Mononuclear cell (primary cell): ENCODE measurements at regions not wholly inside any gene's neighbourhood (a gene's known extent, or its start where the extent isn't known, plus 50 kb on each side); places are given as distances from the start of the nearest gene placed in this dataset.

ENCODE experiments used
- H3K27me3 ChIP-seq: 2 replicates; pipeline ENCODE4 v1.6.0; 2011; ENCODE audit warnings: low read length, control low read depth; ENCODE audit not compliant: insufficient read depth
- H3K4me1 ChIP-seq: 2 replicates; pipeline ENCODE4 v1.5.1; 2011; ENCODE audit warnings: mild to moderate bottlenecking, low read length, control low read depth; ENCODE audit not compliant: insufficient read depth
- H3K4me3 ChIP-seq: 2 replicates; pipeline ENCODE4 v1.5.1; 2011; ENCODE audit warnings: mild to moderate bottlenecking, low read length, moderate library complexity
- H3K9me3 ChIP-seq: 2 replicates; pipeline ENCODE4 v1.5.1; 2011; ENCODE audit warnings: low read depth, mild to moderate bottlenecking, control low read depth, low read length

GRCh38 chr6:29884261-29884660 is 56.6 kb downstream of the HLA-G start:
- Histone ChIP-seq H3K27me3 (no peaks in the 10 kb centered on the region), H3K4me1 (peaks cover 15% of the 10 kb centered on the region), H3K4me3 (no peak overlapping the region), H3K9me3 (no peaks in the 10 kb centered on the region)

GRCh38 chr6:29886701-29887100 is 55.6 kb upstream of the HLA-A start:
- no peaks in the 10 kb centered on the region for H3K27me3 ChIP-seq
- peaks cover 15% of the 10 kb centered on the region for H3K4me1 ChIP-seq
- no peaks in the 10 kb centered on the region for H3K9me3 ChIP-seq
- peak overlapping the region; percentile 75 for H3K4me3 ChIP-seq

- H3K4me1 ChIP-seq = peaks cover 15% of the 10 kb centered on the region
- peak overlapping the region; percentile 75 for H3K4me3 ChIP-seq
Measured at GRCh38 chr6:29887330-29887818, 55.0 kb upstream of the HLA-A start.

GRCh38 chr6:29887819-29888776 is 54.2 kb upstream of the HLA-A start:
- Histone ChIP-seq H3K9me3 (no peaks in the 10 kb centered on the region), H3K4me3 (peak overlapping the region; percentile 75), H3K27me3 (no peaks in the 10 kb centered on the region), H3K4me1 (peaks cover 15% of the 10 kb centered on the region)

More at GRCh38 chr6:29887330-29887818, 55.0 kb upstream of the HLA-A start:
- no peaks in the 10 kb centered on the region for H3K27me3 ChIP-seq
- no peaks in the 10 kb centered on the region for H3K9me3 ChIP-seq
